ENCODE measurements at regions not wholly inside any gene's neighbourhood (a gene's known extent, or its start where the extent isn't known, plus 50 kb on each side); places are given as distances from the start of the nearest gene placed in this dataset.
"Not testable (repeated sequence)": the region's sequence is repeated elsewhere in the genome, so short reads cannot be mapped to it uniquely, and the experiment has no call there.

DNA sequence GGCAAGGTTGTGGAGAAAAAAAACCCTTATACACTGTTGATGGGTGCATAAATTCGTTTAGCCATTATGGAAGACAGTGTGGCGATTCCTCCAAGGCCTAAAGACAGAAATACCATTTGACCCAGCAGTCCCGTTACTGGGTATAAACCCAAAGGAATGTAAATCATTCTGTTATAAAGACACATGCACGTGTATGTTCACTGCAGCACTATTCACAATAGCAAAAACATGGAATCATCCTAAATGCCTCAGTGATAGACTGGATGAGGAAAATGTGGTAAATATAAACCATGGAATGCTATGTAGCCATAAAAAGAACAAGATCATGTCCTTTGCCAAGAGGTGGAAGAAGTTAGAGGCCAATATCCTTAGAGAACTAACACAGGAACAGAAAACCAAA lies 119.9 kb upstream of the PRR16 start:
- H3K79me2 ChIP-seq (ENCODE audit: control insufficient read depth, insufficient read depth, low read length): no peaks in the 10 kb centered on the region

DNA sequence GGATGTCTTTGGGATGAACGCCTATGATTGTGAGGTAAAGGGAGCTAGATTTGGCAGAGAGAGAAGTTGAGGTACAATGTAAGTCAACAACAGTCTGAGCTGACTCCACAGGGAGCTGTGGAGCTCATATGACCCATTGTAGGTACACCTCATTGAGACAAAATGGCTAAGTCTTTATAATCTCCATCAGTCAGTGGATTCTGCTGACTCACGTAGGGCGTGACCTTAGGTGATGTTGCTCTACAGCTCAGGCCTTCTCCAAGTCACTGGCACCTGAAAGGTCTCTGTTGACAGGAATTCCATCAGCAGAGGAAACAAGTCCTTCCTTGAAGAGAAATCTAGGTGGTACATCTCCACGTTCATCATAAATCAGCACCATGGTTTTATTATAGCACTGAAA lies 118.2 kb upstream of the PRR16 start:
- no peaks in the 10 kb centered on the region for H3K9me1 ChIP-seq (ENCODE audit: control insufficient read depth, extremely low read depth, insufficient read depth, low read length)
- H3K79me2 ChIP-seq (ENCODE audit: control insufficient read depth, insufficient read depth, low read length): no peaks in the 10 kb centered on the region
- no peak overlapping the region for H3K4me3 ChIP-seq (ENCODE audit: control insufficient read depth in 2 of 3, extremely low read depth in 1 of 3, insufficient read depth in 2 of 3, low read depth in 1 of 3, low read length in 3 of 3)
- no peaks in the 10 kb centered on the region for H4K20me1 ChIP-seq (ENCODE audit: control insufficient read depth, extremely low read depth, insufficient read depth, low read length)
- H3K4me2 ChIP-seq (ENCODE audit: control insufficient read depth, extremely low read depth, insufficient read depth, low read depth, low read length): no peak overlapping the region
- DNase-seq (ENCODE audit: low read depth, low spot score) (no peak), FAIRE-seq (no peak)
- H3K4me1 ChIP-seq (ENCODE audit: control insufficient read depth, extremely low read depth, insufficient read depth, low read length): no peaks in the 10 kb centered on the region
- H3K9me3 ChIP-seq (ENCODE audit: control insufficient read depth, low read depth, low read length): no peaks in the 10 kb centered on the region
- H3K27ac ChIP-seq (ENCODE audit: control insufficient read depth, insufficient read depth, low read length): no peak overlapping the region
- no peaks in the 10 kb centered on the region for H3K27me3 ChIP-seq (ENCODE audit: control insufficient read depth, extremely low read depth, insufficient read depth, low read length)
- no peak for TF ChIP-seq EZH2 (IDR thresholded peaks at IDR 0.05; ENCODE audit: low read length)
- TF ChIP-seq, protein P1, sequence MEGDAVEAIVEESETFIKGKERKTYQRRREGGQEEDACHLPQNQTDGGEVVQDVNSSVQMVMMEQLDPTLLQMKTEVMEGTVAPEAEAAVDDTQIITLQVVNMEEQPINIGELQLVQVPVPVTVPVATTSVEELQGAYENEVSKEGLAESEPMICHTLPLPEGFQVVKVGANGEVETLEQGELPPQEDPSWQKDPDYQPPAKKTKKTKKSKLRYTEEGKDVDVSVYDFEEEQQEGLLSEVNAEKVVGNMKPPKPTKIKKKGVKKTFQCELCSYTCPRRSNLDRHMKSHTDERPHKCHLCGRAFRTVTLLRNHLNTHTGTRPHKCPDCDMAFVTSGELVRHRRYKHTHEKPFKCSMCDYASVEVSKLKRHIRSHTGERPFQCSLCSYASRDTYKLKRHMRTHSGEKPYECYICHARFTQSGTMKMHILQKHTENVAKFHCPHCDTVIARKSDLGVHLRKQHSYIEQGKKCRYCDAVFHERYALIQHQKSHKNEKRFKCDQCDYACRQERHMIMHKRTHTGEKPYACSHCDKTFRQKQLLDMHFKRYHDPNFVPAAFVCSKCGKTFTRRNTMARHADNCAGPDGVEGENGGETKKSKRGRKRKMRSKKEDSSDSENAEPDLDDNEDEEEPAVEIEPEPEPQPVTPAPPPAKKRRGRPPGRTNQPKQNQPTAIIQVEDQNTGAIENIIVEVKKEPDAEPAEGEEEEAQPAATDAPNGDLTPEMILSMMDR (optimal IDR thresholded peaks at IDR 0.05 in 1 of 3, IDR thresholded peaks at IDR 0.05 in 1 of 3, conservative IDR thresholded peaks at IDR 0.05 in 1 of 3; ENCODE audit: extremely low read depth in 1 of 3, insufficient read depth in 2 of 3, low read length in 3 of 3): no peak
- H2AFZ ChIP-seq (ENCODE audit: control insufficient read depth, low read length): no peak overlapping the region
- H3K36me3 ChIP-seq (ENCODE audit: control insufficient read depth in 2 of 2, extremely low read depth in 1 of 2, insufficient read depth in 2 of 2, low read length in 2 of 2): no peaks in the 10 kb centered on the region
- no peak overlapping the region for H3K9ac ChIP-seq (ENCODE audit: control insufficient read depth, extremely low read depth, insufficient read depth, low read length)
- dilution Hi-C loops (cut with MboI; ENCODE audit: extremely low pct_ligation_motif_present, low sequenced_read_pairs): no loop called here

More for the DNA sequence above, 119.9 kb upstream of the PRR16 start:
- Histone ChIP-seq H3K4me2 (ENCODE audit: control insufficient read depth, extremely low read depth, insufficient read depth, low read depth, low read length) (no peak overlapping the region), H3K9me3 (ENCODE audit: control insufficient read depth, low read depth, low read length) (no peaks in the 10 kb centered on the region), H4K20me1 (ENCODE audit: control insufficient read depth, extremely low read depth, insufficient read depth, low read length) (no peaks in the 10 kb centered on the region), H3K27ac (ENCODE audit: control insufficient read depth, insufficient read depth, low read length) (no peak overlapping the region), H3K27me3 (ENCODE audit: control insufficient read depth, extremely low read depth, insufficient read depth, low read length) (no peaks in the 10 kb centered on the region), H3K9ac (ENCODE audit: control insufficient read depth, extremely low read depth, insufficient read depth, low read length) (no peak overlapping the region), H3K4me1 (ENCODE audit: control insufficient read depth, extremely low read depth, insufficient read depth, low read length) (no peaks in the 10 kb centered on the region), H2AFZ (ENCODE audit: control insufficient read depth, low read length) (no peak overlapping the region), H3K36me3 (ENCODE audit: control insufficient read depth in 2 of 2, extremely low read depth in 1 of 2, insufficient read depth in 2 of 2, low read length in 2 of 2) (no peaks in the 10 kb centered on the region), H3K9me1 (ENCODE audit: control insufficient read depth, extremely low read depth, insufficient read depth, low read length) (no peaks in the 10 kb centered on the region), H3K4me3 (ENCODE audit: control insufficient read depth in 2 of 3, extremely low read depth in 1 of 3, insufficient read depth in 2 of 3, low read depth in 1 of 3, low read length in 3 of 3) (no peak overlapping the region)
- dilution Hi-C loops (cut with MboI; ENCODE audit: extremely low pct_ligation_motif_present, low sequenced_read_pairs): no loop called here
- no peak for TF ChIP-seq EZH2 (IDR thresholded peaks at IDR 0.05; ENCODE audit: low read length)
- TF ChIP-seq, protein P1 (optimal IDR thresholded peaks at IDR 0.05 in 1 of 3, IDR thresholded peaks at IDR 0.05 in 1 of 3, conservative IDR thresholded peaks at IDR 0.05 in 1 of 3; ENCODE audit: extremely low read depth in 1 of 3, insufficient read depth in 2 of 3, low read length in 3 of 3): no peak
- FAIRE-seq (no peak), DNase-seq (ENCODE audit: low read depth, low spot score) (no peak)

DNA sequence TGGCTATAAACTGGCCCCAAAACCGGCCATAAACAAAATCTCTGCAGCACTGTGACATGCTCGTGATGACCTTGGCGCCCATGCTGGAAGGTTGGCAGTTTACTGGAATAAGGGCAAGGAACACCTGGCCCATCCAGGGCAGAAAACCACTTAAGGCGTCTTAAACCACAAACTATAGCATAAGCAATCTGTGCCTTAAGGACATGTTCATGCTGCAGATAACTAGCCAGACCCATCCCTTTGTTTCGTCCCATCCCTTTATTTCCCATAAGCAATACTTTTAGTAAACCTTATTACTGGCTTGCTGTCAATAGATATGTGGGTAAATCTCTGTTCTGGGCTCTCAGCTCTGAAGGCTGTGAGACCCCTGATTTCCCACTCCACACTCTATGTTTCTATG lies 113.0 kb upstream of the PRR16 start:
- H3K79me2 ChIP-seq (ENCODE audit: control insufficient read depth, insufficient read depth, low read length); H3K9me3 ChIP-seq (ENCODE audit: control insufficient read depth, low read depth, low read length); H3K4me2 ChIP-seq (ENCODE audit: control insufficient read depth, extremely low read depth, insufficient read depth, low read depth, low read length); H3K9ac ChIP-seq (ENCODE audit: control insufficient read depth, extremely low read depth, insufficient read depth, low read length); H2AFZ ChIP-seq (ENCODE audit: control insufficient read depth, low read length); DNase-seq (ENCODE audit: low read depth, low spot score); FAIRE-seq; H3K9me1 ChIP-seq (ENCODE audit: control insufficient read depth, extremely low read depth, insufficient read depth, low read length); H3K36me3 ChIP-seq (ENCODE audit: control insufficient read depth in 2 of 2, extremely low read depth in 1 of 2, insufficient read depth in 2 of 2, low read length in 2 of 2); H3K27me3 ChIP-seq (ENCODE audit: control insufficient read depth, extremely low read depth, insufficient read depth, low read length); H4K20me1 ChIP-seq (ENCODE audit: control insufficient read depth, extremely low read depth, insufficient read depth, low read length); H3K4me3 ChIP-seq (ENCODE audit: control insufficient read depth in 2 of 3, extremely low read depth in 1 of 3, insufficient read depth in 2 of 3, low read depth in 1 of 3, low read length in 3 of 3); H3K4me1 ChIP-seq (ENCODE audit: control insufficient read depth, extremely low read depth, insufficient read depth, low read length); dilution Hi-C loops (cut with MboI; ENCODE audit: extremely low pct_ligation_motif_present, low sequenced_read_pairs); H3K27ac ChIP-seq (ENCODE audit: control insufficient read depth, insufficient read depth, low read length): not testable (repeated sequence)
